ENCODE measurements at regions not wholly inside any gene's neighbourhood (a gene's known extent, or its start where the extent isn't known, plus 50 kb on each side); places are given as distances from the start of the nearest gene placed in this dataset.

DNA sequence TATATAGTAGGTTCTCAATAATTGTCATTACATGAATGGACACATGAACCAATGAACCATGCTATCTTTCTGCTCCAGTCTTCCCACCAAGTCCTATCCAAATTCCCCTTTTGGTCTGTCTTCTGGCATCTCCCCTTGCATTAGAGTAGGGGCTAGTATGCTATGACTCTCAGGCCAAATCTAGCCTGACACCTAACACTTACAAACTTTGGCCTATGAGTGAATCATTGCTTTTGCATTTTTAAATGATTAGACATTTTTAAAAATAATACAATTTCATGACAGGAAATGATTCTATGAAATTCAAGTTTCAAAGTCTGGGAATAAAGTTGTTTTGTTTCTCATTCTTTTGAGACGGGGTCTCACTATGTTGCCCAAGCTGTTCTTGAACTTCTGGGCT, 102.5 kb upstream of the MAF start:
- in situ Hi-C loops (cut with HindIII; ENCODE audit: low sequenced_read_pairs), result no loop called here

DNA sequence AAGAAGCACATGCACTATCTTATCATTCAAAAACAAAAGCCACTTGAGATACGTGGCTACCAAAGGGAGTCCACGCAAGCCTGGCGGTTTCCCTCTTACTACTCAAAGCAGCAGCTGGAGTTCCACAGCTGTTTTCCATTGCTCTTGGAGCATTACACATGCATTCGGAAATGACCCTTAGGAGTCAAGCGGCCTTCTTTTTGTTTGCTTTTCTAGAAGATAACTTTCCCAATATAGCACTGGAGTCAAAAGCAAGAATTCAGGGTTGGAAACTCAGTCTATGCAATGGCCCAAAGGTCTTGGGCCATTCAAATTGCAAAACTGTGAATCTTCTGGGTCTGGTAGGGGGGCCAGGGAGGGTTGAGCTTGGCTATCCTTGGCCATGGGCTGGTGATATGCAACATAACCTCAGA, 97.8 kb upstream of the MAF start:
- in situ Hi-C loops (cut with HindIII; ENCODE audit: low sequenced_read_pairs), result no loop called here

DNA sequence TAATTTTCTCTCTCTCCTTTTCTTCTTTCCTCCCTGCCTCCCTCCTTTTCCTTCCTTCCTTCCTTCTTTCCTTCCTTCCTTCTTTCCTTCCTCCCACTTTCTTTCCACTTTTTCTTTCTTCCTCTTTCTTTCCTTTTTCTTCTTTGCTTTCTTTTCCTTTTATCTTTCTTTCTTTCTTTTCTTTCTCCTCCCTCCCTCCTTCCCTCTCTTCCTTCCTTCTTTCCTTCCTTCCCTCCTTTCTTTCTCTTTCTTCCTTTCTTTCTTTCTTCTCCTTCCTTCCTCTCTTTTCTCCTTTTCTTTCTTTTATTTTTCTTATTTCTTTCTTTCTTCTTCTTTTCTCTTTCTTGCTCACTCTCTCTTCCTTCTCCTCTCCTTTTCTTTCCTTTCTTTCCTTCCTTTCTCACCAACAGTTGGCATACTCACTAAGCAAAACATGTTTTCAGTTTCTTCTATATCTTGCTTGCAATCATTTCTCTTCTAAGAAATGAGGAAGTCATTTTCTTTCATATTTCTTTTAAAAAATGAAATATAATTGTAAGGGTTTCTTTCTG, 97.1 kb upstream of the MAF start:
- in situ Hi-C loops (cut with HindIII; ENCODE audit: low sequenced_read_pairs), result no loop called here

DNA sequence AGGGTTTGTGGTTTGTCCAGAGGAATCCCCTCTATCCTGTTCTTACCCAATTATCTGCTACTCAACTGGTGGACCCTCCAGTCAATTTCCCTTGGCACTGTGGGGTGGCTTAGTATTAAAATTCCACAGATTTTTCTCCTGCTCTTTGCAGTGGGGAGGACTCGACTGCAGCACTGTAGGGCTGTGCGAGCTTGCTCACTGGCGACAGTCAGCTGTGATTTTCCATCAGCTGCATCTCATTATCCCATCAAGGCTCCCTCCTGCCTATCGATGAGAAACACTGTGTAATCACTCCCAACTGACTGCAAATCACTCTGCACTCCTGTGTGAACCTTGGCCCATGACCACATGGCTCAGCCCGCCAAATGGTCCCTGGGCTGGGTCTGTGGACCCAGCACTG, 90.5 kb upstream of the MAF start:
- in situ Hi-C loops (cut with HindIII; ENCODE audit: low sequenced_read_pairs), result no loop called here

DNA sequence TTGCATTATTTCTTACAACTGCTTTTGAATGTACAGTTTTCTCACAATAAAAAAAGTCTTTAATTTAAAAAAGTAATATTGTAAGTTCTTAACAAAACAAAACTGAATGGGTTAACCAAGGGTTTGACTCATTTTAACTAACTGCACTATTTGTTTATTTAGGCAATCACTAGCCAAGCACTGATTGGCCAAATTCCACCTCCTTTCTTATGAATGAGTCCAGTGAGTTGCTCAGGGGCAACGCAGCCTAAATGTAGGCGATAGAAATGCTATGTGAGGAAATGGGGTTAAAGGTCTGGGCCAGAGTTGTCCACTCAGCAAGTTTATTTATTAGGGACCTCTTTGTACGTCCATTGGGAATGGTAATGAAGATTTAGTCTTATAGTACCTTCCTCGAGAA, 89.6 kb upstream of the MAF start:
- in situ Hi-C loops (cut with HindIII; ENCODE audit: low sequenced_read_pairs), result no loop called here

DNA sequence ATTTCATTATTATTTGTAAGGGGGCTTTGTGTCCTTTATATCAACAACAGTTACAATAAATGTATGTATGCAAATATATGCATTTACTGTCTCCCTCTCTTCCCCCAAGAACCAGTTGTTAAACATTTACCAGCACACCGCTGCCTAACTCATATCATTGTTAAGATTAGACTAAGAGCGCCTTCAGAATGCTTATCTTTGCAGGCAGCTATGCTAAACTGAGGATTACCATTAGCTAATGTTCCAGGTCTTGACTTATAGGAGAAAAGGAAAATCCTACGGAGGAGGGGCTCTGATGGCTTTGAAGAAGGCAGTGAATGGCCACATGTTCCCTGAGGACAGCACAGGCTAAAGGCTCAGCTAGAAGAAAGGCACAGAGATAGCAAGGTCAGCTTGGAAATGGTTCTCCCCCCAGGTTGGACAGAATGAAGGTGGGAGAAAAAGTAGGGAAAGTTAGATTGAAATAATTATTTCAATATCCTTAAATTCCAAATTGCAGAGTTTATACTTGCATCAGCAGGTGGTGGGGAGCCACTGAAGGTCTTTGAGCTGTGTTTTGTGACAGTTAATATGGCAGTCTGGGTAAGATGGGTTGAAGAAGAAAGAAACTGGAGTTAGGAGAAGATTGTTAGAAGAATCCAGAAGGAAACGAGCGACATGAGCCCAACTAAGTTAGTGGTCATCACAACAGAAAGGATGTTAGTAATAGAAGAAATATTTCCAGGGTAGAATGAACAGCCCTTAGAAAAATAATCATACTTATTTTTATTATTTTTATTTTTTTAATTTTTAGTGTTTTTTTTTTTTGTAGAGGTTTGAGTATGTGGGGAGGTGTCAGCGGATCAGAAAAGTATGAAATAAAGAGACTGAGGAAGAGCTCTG, 87.0 kb upstream of the MAF start:
- in situ Hi-C loops (cut with HindIII; ENCODE audit: low sequenced_read_pairs), result no loop called here

GRCh38 chr16:79685871-79686270, 85.3 kb upstream of the MAF start:
- in situ Hi-C loops (cut with HindIII; ENCODE audit: low sequenced_read_pairs), result no loop called here

- in situ Hi-C loops (cut with HindIII; ENCODE audit: low sequenced_read_pairs), result no loop called here
These were observed 78.8 kb upstream of the MAF start for GRCh38 chr16:79679334-79679733.

DNA sequence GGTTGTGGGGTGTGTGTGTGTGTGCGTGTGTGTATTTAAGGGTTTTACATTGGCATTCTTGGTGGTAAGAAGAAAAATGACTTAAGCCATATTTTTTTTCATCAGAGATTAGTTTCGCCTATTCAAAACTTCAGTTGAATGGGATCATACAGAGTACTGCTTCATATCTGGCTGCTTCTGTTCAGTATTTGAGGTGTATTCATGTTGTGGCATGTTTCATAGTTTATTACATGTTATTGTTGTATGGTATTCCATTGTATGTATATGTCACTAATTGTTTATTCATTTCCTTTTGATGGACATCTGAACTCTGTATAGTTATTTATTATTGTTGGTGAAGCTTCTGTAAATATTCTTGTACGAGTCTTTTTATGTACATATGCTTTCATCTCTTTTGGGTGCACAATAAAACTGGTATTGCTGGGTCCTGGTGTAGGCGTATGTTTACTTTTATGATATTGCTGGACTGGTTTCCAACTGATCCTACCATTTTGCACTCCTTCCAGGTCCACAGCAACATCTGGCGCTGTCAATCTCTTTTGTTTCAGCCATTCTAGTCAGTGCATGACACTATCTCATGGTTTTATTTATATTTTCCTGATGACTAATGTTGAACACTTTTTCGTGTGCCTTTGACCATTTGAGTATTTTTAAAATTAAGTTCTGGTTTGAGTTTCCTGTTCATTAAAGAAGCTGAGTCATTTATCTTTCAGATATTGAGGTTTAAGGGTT, 77.4 kb upstream of the MAF start:
- in situ Hi-C loops (cut with HindIII; ENCODE audit: low sequenced_read_pairs), result no loop called here

- in situ Hi-C loops (cut with HindIII; ENCODE audit: low sequenced_read_pairs), result no loop called here
These were observed 73.1 kb upstream of the MAF start for GRCh38 chr16:79673635-79674034.

DNA sequence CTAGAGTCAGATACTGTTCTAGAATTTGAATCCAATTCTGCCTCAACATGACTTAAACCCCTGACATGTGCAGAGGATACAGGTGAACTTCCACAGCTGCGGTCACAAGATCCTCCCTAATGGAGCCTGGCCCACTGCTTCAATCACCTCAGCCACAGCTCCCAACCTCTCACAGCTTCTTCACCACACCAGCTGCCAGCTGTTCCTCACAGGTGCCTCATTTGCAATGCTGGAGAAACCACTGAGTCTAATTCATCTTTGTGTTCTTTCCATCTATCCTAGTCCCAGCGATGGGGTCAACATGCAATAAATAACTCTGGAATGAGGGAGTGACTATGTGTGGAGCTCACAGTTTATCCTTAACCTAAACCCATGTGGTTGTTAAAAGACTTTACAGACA, 72.0 kb upstream of the MAF start:
- in situ Hi-C loops (cut with HindIII; ENCODE audit: low sequenced_read_pairs), result no loop called here

DNA sequence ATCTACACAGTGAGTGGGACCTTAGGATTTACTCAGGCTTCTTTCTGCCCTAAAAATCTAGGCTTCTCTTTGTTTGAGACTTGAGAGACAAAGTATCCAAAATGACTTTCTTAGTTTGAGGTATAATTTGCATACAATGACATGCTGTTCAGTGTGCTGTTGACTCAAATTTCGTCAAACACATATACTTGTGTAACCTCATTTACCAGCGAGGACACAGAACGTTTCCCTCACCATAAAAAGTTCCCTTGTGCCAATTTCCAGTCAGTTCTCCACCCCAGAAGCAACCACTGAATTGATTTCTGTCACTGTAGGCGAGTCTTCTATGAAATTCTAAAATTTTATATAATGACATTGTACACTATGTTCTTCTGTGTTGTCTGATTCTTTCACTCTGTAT, 68.0 kb upstream of the MAF start:
- in situ Hi-C loops (cut with HindIII; ENCODE audit: low sequenced_read_pairs), result no loop called here

DNA sequence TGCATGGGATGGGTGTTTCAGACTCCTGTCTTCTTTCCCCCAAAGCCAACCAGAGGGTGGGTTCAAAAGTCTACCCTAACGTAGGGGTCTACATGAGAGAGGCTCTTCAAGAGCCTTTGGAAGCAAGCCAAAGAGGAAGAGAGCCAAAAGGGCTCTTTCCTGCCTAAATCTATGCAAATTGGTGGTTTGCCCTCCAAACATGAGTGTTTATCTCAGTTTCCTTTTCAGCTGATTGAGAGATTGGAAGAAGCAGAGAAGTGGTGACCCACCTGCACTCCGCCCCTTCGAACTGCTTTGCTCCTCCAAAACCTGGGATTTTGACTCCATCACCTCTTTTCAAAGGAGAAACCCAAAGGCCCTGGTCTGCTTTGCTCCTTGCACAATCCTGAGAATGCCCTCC, 65.4 kb upstream of the MAF start:
- in situ Hi-C loops (cut with HindIII; ENCODE audit: low sequenced_read_pairs), result no loop called here

- in situ Hi-C loops (cut with HindIII; ENCODE audit: low sequenced_read_pairs), result no loop called here
These were observed 63.9 kb upstream of the MAF start for GRCh38 chr16:79664407-79664806.

DNA sequence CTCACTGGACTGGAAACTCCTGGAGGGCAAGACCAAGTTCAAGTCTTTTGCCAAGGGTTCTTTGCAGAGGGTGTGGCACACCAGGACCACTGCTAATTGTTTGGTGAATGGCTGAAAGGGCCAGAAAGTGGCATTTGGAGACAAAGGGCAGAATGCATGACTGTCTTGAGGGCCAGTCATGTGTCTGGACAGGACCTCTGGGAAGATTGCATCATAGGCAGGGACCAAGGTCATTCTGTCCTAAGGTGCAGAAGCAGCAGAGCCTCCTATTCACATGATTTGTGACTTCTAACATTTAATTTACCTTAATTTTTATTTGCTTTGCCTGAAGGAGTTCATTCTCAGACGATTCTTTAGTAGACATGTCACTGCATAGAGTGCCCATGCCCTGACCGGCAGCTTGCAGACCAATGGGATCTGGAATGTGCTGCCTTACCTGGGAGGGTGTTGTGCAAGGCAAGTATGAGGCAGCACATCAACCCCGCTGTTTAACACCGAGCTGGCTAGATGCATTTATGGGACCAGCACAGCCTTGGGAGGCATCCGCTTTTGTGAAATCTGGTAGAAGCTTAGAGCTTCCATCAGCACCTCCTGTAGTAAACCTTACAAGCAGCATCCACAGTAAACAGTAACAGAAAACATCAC, 62.3 kb upstream of the MAF start:
- in situ Hi-C loops (cut with HindIII; ENCODE audit: low sequenced_read_pairs), result no loop called here

DNA sequence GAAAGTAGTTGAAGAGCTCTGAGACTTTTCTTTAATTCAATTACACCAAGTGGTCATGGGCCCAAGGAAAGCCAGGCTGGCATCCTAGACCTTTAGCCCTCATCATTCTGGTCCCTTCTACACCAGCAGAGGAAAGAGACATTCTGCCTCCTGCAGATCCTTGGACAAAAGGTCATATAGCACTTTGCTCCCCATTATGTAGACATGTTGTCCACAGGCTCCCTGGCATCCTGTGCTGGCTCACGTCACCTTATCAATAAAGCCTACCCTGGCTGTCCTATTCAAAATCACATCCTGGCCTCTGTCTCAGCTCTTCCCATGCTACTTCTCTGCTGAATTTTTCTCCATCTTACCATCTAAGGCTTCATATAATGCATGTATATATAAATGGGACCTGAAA, 61.6 kb upstream of the MAF start:
- in situ Hi-C loops (cut with HindIII; ENCODE audit: low sequenced_read_pairs), result no loop called here

DNA sequence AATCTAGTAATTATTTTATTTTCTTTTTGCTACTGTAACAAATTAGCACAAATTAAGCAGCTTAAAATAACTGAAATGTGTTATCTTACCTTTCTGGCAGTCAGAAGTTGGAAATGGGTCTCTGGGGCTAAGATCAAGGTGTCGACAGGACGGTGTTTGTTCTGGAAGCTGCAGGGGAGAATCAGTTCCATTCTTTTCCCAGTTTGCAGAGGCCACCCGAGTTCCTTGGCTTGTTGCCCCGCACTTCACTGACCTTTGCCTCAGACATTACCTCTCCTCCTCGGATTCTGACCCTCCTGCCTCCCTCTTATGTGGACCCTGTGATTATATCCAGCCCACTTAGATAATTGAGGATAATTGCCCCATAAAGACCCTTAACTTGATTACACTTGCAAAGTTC, 61.0 kb upstream of the MAF start:
- in situ Hi-C loops (cut with HindIII; ENCODE audit: low sequenced_read_pairs), result no loop called here

DNA sequence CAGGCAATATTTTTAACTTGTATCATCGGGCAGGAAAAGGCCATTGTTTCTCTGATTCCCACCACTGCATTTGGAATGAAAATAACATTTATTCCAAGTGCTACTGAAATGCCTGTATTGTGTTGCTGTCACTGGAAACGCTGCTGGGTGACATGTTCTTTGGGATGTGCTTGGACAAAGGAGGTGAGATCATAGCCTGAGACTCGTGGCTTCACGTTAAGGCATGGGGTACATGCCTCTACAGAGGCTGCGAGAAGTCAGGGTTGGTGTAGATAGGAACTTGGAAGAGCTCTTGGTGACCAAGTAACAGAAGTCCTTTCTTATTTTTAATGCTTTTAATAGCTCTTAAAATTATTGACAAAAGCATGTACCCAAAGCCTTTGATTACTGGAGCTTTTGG, 58.8 kb upstream of the MAF start:
- in situ Hi-C loops (cut with HindIII; ENCODE audit: low sequenced_read_pairs), result no loop called here

DNA sequence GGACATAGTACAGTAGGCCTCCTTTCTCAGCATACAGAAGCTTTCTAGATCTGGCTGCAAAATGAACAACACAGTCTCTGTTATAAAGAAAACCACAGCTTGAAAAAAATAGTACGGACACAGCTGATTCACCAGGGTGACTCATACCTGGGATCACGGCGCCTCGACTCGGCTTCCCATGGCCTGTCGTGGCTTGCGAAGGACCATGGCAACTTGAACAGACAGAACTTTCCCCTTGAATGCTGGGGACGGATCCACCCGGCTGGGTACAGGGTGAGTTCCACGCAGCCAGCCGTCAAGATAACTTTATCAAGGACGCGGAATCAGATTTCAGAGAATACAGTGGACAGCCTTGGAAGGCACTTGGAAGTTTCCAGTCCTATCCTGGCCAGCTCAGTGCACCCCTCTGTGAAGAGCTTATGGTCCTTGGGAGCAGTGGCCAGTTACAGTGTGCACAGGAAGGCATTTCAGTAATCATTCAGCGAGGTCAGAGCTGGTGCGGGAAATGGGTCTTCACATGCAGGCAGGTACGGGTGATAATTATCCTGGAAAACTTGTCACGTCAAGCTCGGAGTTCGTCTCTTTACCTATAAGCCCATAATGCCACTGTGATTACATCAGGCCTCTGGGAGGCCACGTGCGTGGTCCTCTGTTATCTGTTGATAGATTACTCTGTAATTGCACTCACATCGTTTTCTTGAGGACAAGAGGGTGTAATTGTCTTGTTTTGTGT, 57.9 kb upstream of the MAF start:
- in situ Hi-C loops (cut with HindIII; ENCODE audit: low sequenced_read_pairs), result no loop called here

GRCh38 chr16:79656553-79657115, 56.1 kb upstream of the MAF start:
- in situ Hi-C loops (cut with HindIII; ENCODE audit: low sequenced_read_pairs), result no loop called here
